ENCODE measurements at regions not wholly inside any gene's neighbourhood (a gene's known extent, or its start where the extent isn't known, plus 50 kb on each side); places are given as distances from the start of the nearest gene placed in this dataset.

GRCh38 chr16:56140645-56141044 lies 50.6 kb upstream of the GNAO1 start:
- no peaks in the 10 kb centered on the region for H3K9me3 ChIP-seq (ENCODE audit: insufficient read depth, low read length)
- H3K9ac ChIP-seq (ENCODE audit: low read length), result no peak overlapping the region
- no peak overlapping the region for H3K4me3 ChIP-seq (ENCODE audit: low read length)
- no peak overlapping the region for H3K27ac ChIP-seq (ENCODE audit: low read length)
- no peaks in the 10 kb centered on the region for H3K4me1 ChIP-seq (ENCODE audit: low read length)
- TF ChIP-seq, protein P1, sequence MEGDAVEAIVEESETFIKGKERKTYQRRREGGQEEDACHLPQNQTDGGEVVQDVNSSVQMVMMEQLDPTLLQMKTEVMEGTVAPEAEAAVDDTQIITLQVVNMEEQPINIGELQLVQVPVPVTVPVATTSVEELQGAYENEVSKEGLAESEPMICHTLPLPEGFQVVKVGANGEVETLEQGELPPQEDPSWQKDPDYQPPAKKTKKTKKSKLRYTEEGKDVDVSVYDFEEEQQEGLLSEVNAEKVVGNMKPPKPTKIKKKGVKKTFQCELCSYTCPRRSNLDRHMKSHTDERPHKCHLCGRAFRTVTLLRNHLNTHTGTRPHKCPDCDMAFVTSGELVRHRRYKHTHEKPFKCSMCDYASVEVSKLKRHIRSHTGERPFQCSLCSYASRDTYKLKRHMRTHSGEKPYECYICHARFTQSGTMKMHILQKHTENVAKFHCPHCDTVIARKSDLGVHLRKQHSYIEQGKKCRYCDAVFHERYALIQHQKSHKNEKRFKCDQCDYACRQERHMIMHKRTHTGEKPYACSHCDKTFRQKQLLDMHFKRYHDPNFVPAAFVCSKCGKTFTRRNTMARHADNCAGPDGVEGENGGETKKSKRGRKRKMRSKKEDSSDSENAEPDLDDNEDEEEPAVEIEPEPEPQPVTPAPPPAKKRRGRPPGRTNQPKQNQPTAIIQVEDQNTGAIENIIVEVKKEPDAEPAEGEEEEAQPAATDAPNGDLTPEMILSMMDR (IDR thresholded peaks at IDR 0.05; ENCODE audit: low read depth, low read length), result no peak
- no peak for TF ChIP-seq EZH2phosphoT487 (IDR thresholded peaks at IDR 0.05; ENCODE audit: low read depth)
- H3K27me3 ChIP-seq (ENCODE audit: low read depth, low read length), result peaks cover 27% of the 10 kb centered on the region
- no peak overlapping the region for H2AFZ ChIP-seq (ENCODE audit: low read depth, low read length)
- H3K4me2 ChIP-seq (ENCODE audit: low read length), result no peak overlapping the region
- no peaks in the 10 kb centered on the region for H3K79me2 ChIP-seq (ENCODE audit: low read length)
- H3K36me3 ChIP-seq (replicated peaks; ENCODE audit: low read depth, low read length), result no peaks in the 10 kb centered on the region
- no peaks in the 10 kb centered on the region for H4K20me1 ChIP-seq (ENCODE audit: insufficient read depth, low read length)

GRCh38 chr16:56137269-56137668 lies 54.0 kb upstream of the GNAO1 start:
- Histone ChIP-seq H3K4me2 (ENCODE audit: low read length) (no peak overlapping the region; the same call in 1 of the 2 replicates), H4K20me1 (ENCODE audit: insufficient read depth, low read length) (no peaks in the 10 kb centered on the region), H3K4me1 (ENCODE audit: low read length) (no peaks in the 10 kb centered on the region), H3K9me3 (ENCODE audit: insufficient read depth, low read length) (no peaks in the 10 kb centered on the region), H3K36me3 (replicated peaks; ENCODE audit: low read depth, low read length) (no peaks in the 10 kb centered on the region), H3K79me2 (ENCODE audit: low read length) (no peaks in the 10 kb centered on the region), H2AFZ (ENCODE audit: low read depth, low read length) (no peak overlapping the region), H3K9ac (ENCODE audit: low read length) (no peak overlapping the region), H3K4me3 (ENCODE audit: low read length) (no peak overlapping the region), H3K27me3 (ENCODE audit: low read depth, low read length) (peaks cover 20% of the 10 kb centered on the region), H3K27ac (ENCODE audit: low read length) (no peak overlapping the region)
- TF ChIP-seq, protein P1 (IDR thresholded peaks at IDR 0.05; ENCODE audit: low read depth, low read length), result no peak
- no peak for TF ChIP-seq EZH2phosphoT487 (IDR thresholded peaks at IDR 0.05; ENCODE audit: low read depth)

DNA sequence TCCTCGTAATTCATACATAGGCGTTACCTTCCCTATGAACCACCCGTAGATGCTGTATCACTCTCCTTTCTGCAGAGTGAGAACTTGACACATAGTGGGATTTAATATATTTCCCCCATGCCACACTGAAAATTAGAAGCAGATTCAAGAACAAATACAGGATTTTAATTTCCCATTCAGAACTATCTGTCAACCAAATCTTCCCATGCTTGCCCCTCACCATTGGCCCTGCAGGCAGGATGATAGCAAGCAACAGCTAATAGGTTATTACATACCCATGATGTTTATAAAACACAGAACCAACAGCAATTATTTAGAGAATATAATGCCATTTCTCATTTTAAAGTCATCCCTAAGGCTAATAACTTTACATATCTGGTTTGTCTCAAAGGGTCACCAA lies 55.0 kb upstream of the GNAO1 start:
- Histone ChIP-seq H3K9ac (ENCODE audit: low read length) (no peak overlapping the region), H3K27me3 (ENCODE audit: low read depth, low read length) (peaks cover 20% of the 10 kb centered on the region), H3K4me2 (ENCODE audit: low read length) (no peak overlapping the region), H3K27ac (ENCODE audit: low read length) (no peak overlapping the region), H3K79me2 (ENCODE audit: low read length) (no peaks in the 10 kb centered on the region), H4K20me1 (ENCODE audit: insufficient read depth, low read length) (no peaks in the 10 kb centered on the region), H3K4me1 (ENCODE audit: low read length) (no peaks in the 10 kb centered on the region), H3K9me3 (ENCODE audit: insufficient read depth, low read length) (no peaks in the 10 kb centered on the region), H3K4me3 (ENCODE audit: low read length) (no peak overlapping the region), H3K36me3 (replicated peaks; ENCODE audit: low read depth, low read length) (no peaks in the 10 kb centered on the region), H2AFZ (ENCODE audit: low read depth, low read length) (no peak overlapping the region)
- TF ChIP-seq, protein P1 (IDR thresholded peaks at IDR 0.05; ENCODE audit: low read depth, low read length), result no peak
- TF ChIP-seq EZH2phosphoT487 (IDR thresholded peaks at IDR 0.05; ENCODE audit: low read depth), result no peak

GRCh38 chr16:56134790-56135189 lies 56.5 kb upstream of the GNAO1 start:
- no peak overlapping the region for H2AFZ ChIP-seq (ENCODE audit: low read depth, low read length)

DNA sequence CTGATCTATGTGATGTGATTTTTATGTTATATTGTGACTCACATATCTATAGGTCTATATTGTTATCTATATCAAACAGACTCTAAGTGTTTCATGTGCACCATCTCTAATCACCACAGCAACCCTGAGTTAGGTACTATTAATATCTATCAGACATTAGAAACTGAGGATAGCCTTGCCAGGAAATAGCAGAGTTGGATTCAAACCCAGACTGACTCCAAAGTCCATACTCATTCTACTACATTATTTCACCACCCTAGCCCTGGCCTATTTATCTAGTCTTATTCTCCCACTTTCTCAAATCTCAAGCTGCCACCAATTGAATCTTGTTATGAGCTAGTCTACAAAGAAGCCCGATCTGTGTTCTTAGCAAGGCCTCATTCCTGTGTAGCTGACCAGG lies 65.4 kb upstream of the GNAO1 start:
- TF ChIP-seq EZH2phosphoT487 (IDR thresholded peaks at IDR 0.05; ENCODE audit: low read depth), result no peak
- TF ChIP-seq, protein P1 (IDR thresholded peaks at IDR 0.05; ENCODE audit: low read depth, low read length), result no peak
- H3K9ac ChIP-seq (ENCODE audit: low read length), result no peak overlapping the region
- H3K79me2 ChIP-seq (ENCODE audit: low read length), result no peaks in the 10 kb centered on the region
- H3K4me1 ChIP-seq (ENCODE audit: low read length), result peaks cover 16% of the 10 kb centered on the region
- no peak overlapping the region for H3K4me3 ChIP-seq (ENCODE audit: low read length)
- no peaks in the 10 kb centered on the region for H3K9me3 ChIP-seq (ENCODE audit: insufficient read depth, low read length)
- no peak overlapping the region for H3K27ac ChIP-seq (ENCODE audit: low read length)
- no peak overlapping the region for H2AFZ ChIP-seq (ENCODE audit: low read depth, low read length)
- no peak overlapping the region for H3K4me2 ChIP-seq (ENCODE audit: low read length)
- no peaks in the 10 kb centered on the region for H3K36me3 ChIP-seq (replicated peaks; ENCODE audit: low read depth, low read length)
- H3K27me3 ChIP-seq (ENCODE audit: low read depth, low read length), result peaks cover 31% of the 10 kb centered on the region
- no peaks in the 10 kb centered on the region for H4K20me1 ChIP-seq (ENCODE audit: insufficient read depth, low read length)

More at GRCh38 chr16:56134790-56135189, 56.5 kb upstream of the GNAO1 start:
- Histone ChIP-seq H3K4me2 (ENCODE audit: low read length) (no peak overlapping the region), H3K4me1 (ENCODE audit: low read length) (no peaks in the 10 kb centered on the region), H3K79me2 (ENCODE audit: low read length) (no peaks in the 10 kb centered on the region), H4K20me1 (ENCODE audit: insufficient read depth, low read length) (no peaks in the 10 kb centered on the region), H3K9ac (ENCODE audit: low read length) (no peak overlapping the region), H3K9me3 (ENCODE audit: insufficient read depth, low read length) (no peaks in the 10 kb centered on the region), H3K4me3 (ENCODE audit: low read length) (no peak overlapping the region), H3K27me3 (ENCODE audit: low read depth, low read length) (peaks cover 21% of the 10 kb centered on the region), H3K36me3 (replicated peaks; ENCODE audit: low read depth, low read length) (no peaks in the 10 kb centered on the region), H3K27ac (ENCODE audit: low read length) (no peak overlapping the region)
- no peak for TF ChIP-seq EZH2phosphoT487 (IDR thresholded peaks at IDR 0.05; ENCODE audit: low read depth)
